ENCODE measurements at regions not wholly inside any gene's neighbourhood (a gene's known extent, or its start where the extent isn't known, plus 50 kb on each side); places are given as distances from the start of the nearest gene placed in this dataset.

- TF ChIP-seq, protein P1, sequence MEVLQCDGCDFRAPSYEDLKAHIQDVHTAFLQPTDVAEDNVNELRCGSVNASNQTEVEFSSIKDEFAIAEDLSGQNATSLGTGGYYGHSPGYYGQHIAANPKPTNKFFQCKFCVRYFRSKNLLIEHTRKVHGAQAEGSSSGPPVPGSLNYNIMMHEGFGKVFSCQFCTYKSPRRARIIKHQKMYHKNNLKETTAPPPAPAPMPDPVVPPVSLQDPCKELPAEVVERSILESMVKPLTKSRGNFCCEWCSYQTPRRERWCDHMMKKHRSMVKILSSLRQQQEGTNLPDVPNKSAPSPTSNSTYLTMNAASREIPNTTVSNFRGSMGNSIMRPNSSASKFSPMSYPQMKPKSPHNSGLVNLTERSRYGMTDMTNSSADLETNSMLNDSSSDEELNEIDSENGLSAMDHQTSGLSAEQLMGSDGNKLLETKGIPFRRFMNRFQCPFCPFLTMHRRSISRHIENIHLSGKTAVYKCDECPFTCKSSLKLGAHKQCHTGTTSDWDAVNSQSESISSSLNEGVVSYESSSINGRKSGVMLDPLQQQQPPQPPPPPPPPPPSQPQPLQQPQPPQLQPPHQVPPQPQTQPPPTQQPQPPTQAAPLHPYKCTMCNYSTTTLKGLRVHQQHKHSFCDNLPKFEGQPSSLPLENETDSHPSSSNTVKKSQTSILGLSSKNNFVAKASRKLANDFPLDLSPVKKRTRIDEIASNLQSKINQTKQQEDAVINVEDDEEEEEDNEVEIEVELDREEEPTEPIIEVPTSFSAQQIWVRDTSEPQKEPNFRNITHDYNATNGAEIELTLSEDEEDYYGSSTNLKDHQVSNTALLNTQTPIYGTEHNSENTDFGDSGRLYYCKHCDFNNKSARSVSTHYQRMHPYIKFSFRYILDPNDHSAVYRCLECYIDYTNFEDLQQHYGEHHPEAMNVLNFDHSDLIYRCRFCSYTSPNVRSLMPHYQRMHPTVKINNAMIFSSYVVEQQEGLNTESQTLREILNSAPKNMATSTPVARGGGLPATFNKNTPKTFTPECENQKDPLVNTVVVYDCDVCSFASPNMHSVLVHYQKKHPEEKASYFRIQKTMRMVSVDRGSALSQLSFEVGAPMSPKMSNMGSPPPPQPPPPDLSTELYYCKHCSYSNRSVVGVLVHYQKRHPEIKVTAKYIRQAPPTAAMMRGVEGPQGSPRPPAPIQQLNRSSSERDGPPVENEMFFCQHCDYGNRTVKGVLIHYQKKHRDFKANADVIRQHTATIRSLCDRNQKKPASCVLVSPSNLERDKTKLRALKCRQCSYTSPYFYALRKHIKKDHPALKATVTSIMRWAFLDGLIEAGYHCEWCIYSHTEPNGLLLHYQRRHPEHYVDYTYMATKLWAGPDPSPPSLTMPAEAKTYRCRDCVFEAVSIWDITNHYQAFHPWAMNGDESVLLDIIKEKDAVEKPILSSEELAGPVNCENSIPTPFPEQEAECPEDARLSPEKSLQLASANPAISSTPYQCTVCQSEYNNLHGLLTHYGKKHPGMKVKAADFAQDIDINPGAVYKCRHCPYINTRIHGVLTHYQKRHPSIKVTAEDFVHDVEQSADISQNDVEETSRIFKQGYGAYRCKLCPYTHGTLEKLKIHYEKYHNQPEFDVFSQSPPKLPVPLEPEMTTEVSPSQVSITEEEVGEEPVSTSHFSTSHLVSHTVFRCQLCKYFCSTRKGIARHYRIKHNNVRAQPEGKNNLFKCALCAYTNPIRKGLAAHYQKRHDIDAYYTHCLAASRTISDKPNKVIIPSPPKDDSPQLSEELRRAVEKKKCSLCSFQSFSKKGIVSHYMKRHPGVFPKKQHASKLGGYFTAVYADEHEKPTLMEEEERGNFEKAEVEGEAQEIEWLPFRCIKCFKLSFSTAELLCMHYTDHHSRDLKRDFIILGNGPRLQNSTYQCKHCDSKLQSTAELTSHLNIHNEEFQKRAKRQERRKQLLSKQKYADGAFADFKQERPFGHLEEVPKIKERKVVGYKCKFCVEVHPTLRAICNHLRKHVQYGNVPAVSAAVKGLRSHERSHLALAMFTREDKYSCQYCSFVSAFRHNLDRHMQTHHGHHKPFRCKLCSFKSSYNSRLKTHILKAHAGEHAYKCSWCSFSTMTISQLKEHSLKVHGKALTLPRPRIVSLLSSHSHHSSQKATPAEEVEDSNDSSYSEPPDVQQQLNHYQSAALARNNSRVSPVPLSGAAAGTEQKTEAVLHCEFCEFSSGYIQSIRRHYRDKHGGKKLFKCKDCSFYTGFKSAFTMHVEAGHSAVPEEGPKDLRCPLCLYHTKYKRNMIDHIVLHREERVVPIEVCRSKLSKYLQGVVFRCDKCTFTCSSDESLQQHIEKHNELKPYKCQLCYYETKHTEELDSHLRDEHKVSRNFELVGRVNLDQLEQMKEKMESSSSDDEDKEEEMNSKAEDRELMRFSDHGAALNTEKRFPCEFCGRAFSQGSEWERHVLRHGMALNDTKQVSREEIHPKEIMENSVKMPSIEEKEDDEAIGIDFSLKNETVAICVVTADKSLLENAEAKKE (CRISPR knock-in tag; IDR thresholded peaks at IDR 0.05): no peak
- TF ChIP-seq NANOG (IDR thresholded peaks at IDR 0.05; ENCODE audit: borderline replicate concordance) (no peak), STAT1 (IDR thresholded peaks at IDR 0.05; ENCODE audit: unreplicated experiment) (no peak), CREB1 (CRISPR knock-in tag; IDR thresholded peaks at IDR 0.05; ENCODE audit: low read depth) (no peak)
These were observed 181.0 kb downstream of the TYW3 start (continued) for GRCh38 chr1:74913978-74914377.

DNA sequence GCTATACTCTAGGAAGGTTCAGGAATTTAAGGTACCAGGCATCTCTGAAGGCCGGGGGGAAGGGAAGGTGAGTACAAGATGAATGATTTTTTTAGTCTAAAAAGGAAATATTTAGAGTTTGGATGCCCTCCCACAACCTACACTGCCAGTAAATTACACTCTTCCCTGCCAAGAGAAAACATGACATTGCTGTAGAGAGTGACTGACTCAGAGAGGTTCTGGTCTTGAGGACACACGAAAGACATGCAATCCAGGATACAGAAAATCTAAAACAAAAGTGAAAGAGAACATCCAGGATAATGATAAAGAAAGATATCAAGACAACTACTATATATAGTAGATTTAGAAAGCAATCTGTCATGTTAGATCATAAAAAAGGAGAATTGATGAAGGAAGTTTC, 200.5 kb downstream of the TYW3 start:
- H3K27me3 ChIP-seq (ENCODE audit: insufficient read depth): no peaks in the 10 kb centered on the region
- no peak for ATAC-seq
- no peak for DNase-seq (ENCODE audit: low spot score)
- Mint-ChIP-seq H3K27me3 (ENCODE audit: insufficient read depth, low read depth, poor library complexity) (no peaks in the 10 kb centered on the region), H3K36me3 (ENCODE audit: low read depth) (no peaks in the 10 kb centered on the region), H3K9me3 (0 out of 3 replicates have a peak, but pooled peaks cover 6% of the 10 kb centered on the region), H3K27ac (no peak overlapping the region), H3K4me1 (peaks cover 2% of the 10 kb centered on the region; the same call in 1 of the 3 replicates), H3K4me3 (no peak overlapping the region)
- H3K4me2 ChIP-seq: no peak overlapping the region
- no peaks in the 10 kb centered on the region for H3F3A ChIP-seq (replicated peaks; ENCODE audit: low read depth)
- H3K36me3 ChIP-seq (ENCODE audit: insufficient read depth): no peaks in the 10 kb centered on the region
- H4K20me1 ChIP-seq (replicated peaks; ENCODE audit: insufficient read depth): no peaks in the 10 kb centered on the region
- H3K27ac ChIP-seq (ENCODE audit: low read depth): no peak overlapping the region
- no peaks in the 10 kb centered on the region for H3K4me1 ChIP-seq (ENCODE audit: insufficient read depth)
- no peak overlapping the region for H3K4me3 ChIP-seq
- no peaks in the 10 kb centered on the region for H3K9me2 ChIP-seq (ENCODE audit: insufficient read depth)
- no peak overlapping the region for H2AFZ ChIP-seq
- H3K79me2 ChIP-seq (replicated peaks; ENCODE audit: insufficient read depth): no peaks in the 10 kb centered on the region
- TF ChIP-seq POLR2AphosphoS5 (IDR thresholded peaks at IDR 0.05; ENCODE audit: low read depth) (no peak), REST (IDR thresholded peaks at IDR 0.05; ENCODE audit: unreplicated experiment) (no peak), STAT1 (IDR thresholded peaks at IDR 0.05; ENCODE audit: unreplicated experiment) (no peak)
- TF ChIP-seq, protein P1 (CRISPR knock-in tag; IDR thresholded peaks at IDR 0.05): no peak
